Testis (tissue), 2 donors: ENCODE measurements at regions not wholly inside any gene's neighbourhood (a gene's known extent, or its start where the extent isn't known, plus 50 kb on each side); places are given as distances from the start of the nearest gene placed in this dataset.

ENCODE experiments used
- DNase-seq: peaks from one replicate; pipeline ENCODE4 v3.0.0-alpha.2; 2019
- H3K27ac ChIP-seq, 2 donors: fragments of 200-600 bp; sonication (generic); one replicate each; pipeline ENCODE4 v1.5.1; 2019
- H3K27me3 ChIP-seq: fragments of 200-600 bp; sonication (generic); one replicate; pipeline ENCODE4 v1.5.1; 2019
- H3K36me3 ChIP-seq: fragments of 200-600 bp; sonication (generic); one replicate; pipeline ENCODE4 v1.5.1; 2017; ENCODE audit warnings: low read depth; ENCODE audit errors: missing control alignments
- H3K4me1 ChIP-seq: fragments of 200-600 bp; sonication (generic); one replicate; pipeline ENCODE4 v1.5.1; 2019
- H3K4me3 ChIP-seq, 2 donors: fragments of 200-600 bp; sonication (generic); one replicate each; pipeline ENCODE4 v1.5.1; 2017 to 2019
- H3K9me3 ChIP-seq: fragments of 200-600 bp; sonication (generic); one replicate; pipeline ENCODE4 v1.5.1; 2017
- CTCF ChIP-seq, 3 experiments: fragments of 450-650 bp in 2 of 3; fragments of 200-600 bp in 1 of 3; sonication (generic) in 1 of 3; IDR thresholded peaks; one replicate each; pipeline ENCODE4 v1.5.1; 2016 to 2019; ENCODE audit warnings: antibody characterized with exemption in 3 of 3, mild to moderate bottlenecking in 2 of 3, moderate library complexity in 1 of 3
- POLR2A ChIP-seq: fragments of 450-650 bp; IDR thresholded peaks from one replicate; pipeline ENCODE4 v1.6.1; 2017; ENCODE audit warnings: antibody characterized with exemption, mild to moderate bottlenecking, moderate library complexity
- WGBS, 2 donors: methylation state at CpG; one replicate each; pipeline ENCODE4 v1.1.5; 2018; 5-methylcytosine and 5-hydroxymethylcytosine counted together
- intact Hi-C: fragments of 100-400 bp; cut with DNase I; formaldehyde crosslinking; loops from one replicate; pipeline ENCODE4 v1.15.1; 2023; ENCODE audit warnings: low total_unique reads

- Histone ChIP-seq H3K4me1 (no peaks in the 10 kb centered on the region), H3K27ac (no peak overlapping the region), H3K9me3 (no peaks in the 10 kb centered on the region), H3K27me3 (no peaks in the 10 kb centered on the region), H3K36me3 (no peaks in the 10 kb centered on the region), H3K4me3 (peak overlapping the region in 1 of 2 donors; percentile 41)
- 82% methylated on average over 29 of the region's 29 CpGs; no CpG with 5 or more reads in 1 of the 2 donors for WGBS, 2 donors
- DNase-seq, result no peak
- TF ChIP-seq CTCF (IDR thresholded peaks at IDR 0.05), result no peak
- intact Hi-C loops, result no loop called here
These were observed 116.7 kb downstream of the CPXCR1 start for GRCh38 chrX:88863726-88864125.

- Histone ChIP-seq H3K4me1 (no peaks in the 10 kb centered on the region), H3K27me3 (no peaks in the 10 kb centered on the region), H3K36me3 (no peaks in the 10 kb centered on the region), H3K4me3 (no peak overlapping the region), H3K9me3 (no peaks in the 10 kb centered on the region), H3K27ac (no peak overlapping the region)
- intact Hi-C loops, result no loop called here
- 70 to 79% methylated on average over 5 to 6 of the region's 6 CpGs for WGBS, 2 donors
- DNase-seq, result no peak
- TF ChIP-seq POLR2A, result no peak
- TF ChIP-seq CTCF (IDR thresholded peaks at IDR 0.05), result no peak
These were observed 118.6 kb downstream of the CPXCR1 start for GRCh38 chrX:88865634-88866033.

GRCh38 chrX:88881536-88881935, 134.5 kb downstream of the CPXCR1 start:
- Histone ChIP-seq H3K27ac (no peak overlapping the region), H3K4me3 (no peak overlapping the region), H3K4me1 (no peaks in the 10 kb centered on the region), H3K27me3 (no peaks in the 10 kb centered on the region), H3K9me3 (no peaks in the 10 kb centered on the region), H3K36me3 (no peaks in the 10 kb centered on the region)
- no peak for DNase-seq
- intact Hi-C loops, result no loop called here
- TF ChIP-seq POLR2A, result no peak
- TF ChIP-seq CTCF (IDR thresholded peaks at IDR 0.05), result no peak

- Histone ChIP-seq H3K36me3 (no peaks in the 10 kb centered on the region), H3K27me3 (no peaks in the 10 kb centered on the region), H3K4me1 (no peaks in the 10 kb centered on the region), H3K9me3 (no peaks in the 10 kb centered on the region), H3K27ac (no peak overlapping the region), H3K4me3 (no peak overlapping the region)
- WGBS, 2 donors, result 79 to 81% methylated on average over 3 of the region's 3 CpGs
- no peak for DNase-seq
- intact Hi-C loops, result no loop called here
- TF ChIP-seq POLR2A (no peak), CTCF (IDR thresholded peaks at IDR 0.05) (no peak)
These were observed 136.2 kb downstream of the CPXCR1 start for GRCh38 chrX:88883200-88883599.

- no peak for DNase-seq
- intact Hi-C loops, result no loop called here
- no peak overlapping the region for H3K27ac ChIP-seq
- WGBS, 2 donors, result 50% methylated on average over 1 of the region's 1 CpG; no CpG with 5 or more reads in 1 of the 2 donors
- H3K4me1 ChIP-seq, result no peaks in the 10 kb centered on the region
- H3K36me3 ChIP-seq, result no peaks in the 10 kb centered on the region
- H3K4me3 ChIP-seq, result no peak overlapping the region
- no peaks in the 10 kb centered on the region for H3K9me3 ChIP-seq
- H3K27me3 ChIP-seq, result no peaks in the 10 kb centered on the region
- TF ChIP-seq POLR2A (no peak), CTCF (IDR thresholded peaks at IDR 0.05) (no peak)
These were observed 139.9 kb downstream of the CPXCR1 start for GRCh38 chrX:88886908-88887307.
